ENCODE measurements at regions not wholly inside any gene's neighbourhood (a gene's known extent, or its start where the extent isn't known, plus 50 kb on each side); places are given as distances from the start of the nearest gene placed in this dataset.

DNA sequence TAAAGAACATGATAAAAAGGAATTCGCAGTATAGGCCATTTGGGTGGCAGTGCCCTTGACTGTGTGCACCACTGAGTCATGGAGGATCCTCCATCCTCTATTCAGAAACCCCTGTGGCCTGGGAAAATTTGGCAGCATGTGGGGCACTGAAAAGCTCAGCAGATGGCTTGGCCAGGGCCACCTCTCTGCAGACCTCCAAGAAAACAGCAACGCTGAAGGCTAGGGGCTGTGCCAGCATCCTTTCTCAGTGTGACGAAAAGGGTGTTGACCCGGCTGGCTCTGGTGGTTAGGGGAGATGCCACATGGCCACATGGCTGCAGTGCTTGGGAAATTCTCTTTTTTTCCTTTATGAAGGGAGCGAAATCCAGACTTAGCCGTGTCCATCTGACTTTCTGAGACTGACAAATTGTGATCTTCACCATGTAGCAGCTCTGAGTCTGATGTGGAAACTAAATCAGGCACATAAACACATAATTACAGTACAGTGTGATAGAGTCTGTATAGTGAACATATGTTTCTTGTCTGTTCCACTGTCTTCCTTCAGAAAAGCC is 178.0 kb downstream of the KCTD12 start:
- Histone ChIP-seq H3K27ac (ENCODE audit: low read length) (no peak overlapping the region), H3K4me1 (ENCODE audit: control insufficient read depth in 1 of 2, extremely low read depth in 1 of 2, insufficient read depth in 2 of 2, low read length in 2 of 2) (no peaks in the 10 kb centered on the region), H3K4me3 (ENCODE audit: control insufficient read depth in 1 of 2, extremely low read depth in 1 of 2, low read length in 1 of 2) (no peak overlapping the region), H3K36me3 (ENCODE audit: control insufficient read depth in 2 of 2, extremely low read depth in 1 of 2, insufficient read depth in 1 of 2, low read length in 1 of 2) (no peaks in the 10 kb centered on the region), H3K27me3 (replicated peaks in 1 of 2; ENCODE audit: control insufficient read depth in 2 of 2, extremely low read depth in 1 of 2, insufficient read depth in 2 of 2, low read length in 1 of 2) (no peaks in the 10 kb centered on the region), H3K9me3 (no peaks in the 10 kb centered on the region)
- H3K9me3 Mint-ChIP-seq, result no peaks in the 10 kb centered on the region
- H3K27me3 Mint-ChIP-seq, result no peaks in the 10 kb centered on the region
- POLR2A ChIA-PET, result no interaction called here
- no peaks in the 10 kb centered on the region for H3K36me3 Mint-ChIP-seq
- no peak for DNase-seq
- WGBS (ENCODE audit: insufficient coverage), result 97% methylated on average over 3 of the region's 6 CpGs
- no peak for ATAC-seq (replicated peaks in 1 of 4)
- no peaks in the 10 kb centered on the region for H3K4me1 Mint-ChIP-seq
- CTCF ChIA-PET, result interaction anchor here in 1 of 2 donors (0.6 kb wide), 1 partner anchor 200 kb away, joined by 4 read pairs; no protein-coding TSS in a partner anchor
- no peak overlapping the region for H3K27ac Mint-ChIP-seq
- H3K4me3 Mint-ChIP-seq, result no peak overlapping the region

DNA sequence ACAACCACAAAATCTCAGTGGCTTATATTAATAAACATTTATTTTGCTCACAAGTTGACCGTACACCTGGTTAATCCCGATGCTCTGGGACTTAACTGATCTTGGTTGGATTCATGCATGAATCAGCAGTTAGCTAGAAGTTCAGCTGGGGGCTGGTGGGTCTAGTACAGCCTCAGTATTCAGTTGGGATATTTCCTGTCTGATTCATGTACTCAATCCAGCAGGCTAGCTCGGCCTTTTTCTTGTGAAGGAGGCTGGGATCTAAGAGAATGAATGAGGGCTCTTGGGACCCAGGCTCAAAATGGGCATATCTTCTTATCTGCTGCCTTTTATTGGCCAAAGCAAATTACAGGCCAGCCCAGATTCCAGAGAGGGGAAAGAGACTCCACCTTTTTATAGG is 178.8 kb downstream of the KCTD12 start:
- Histone ChIP-seq H3K27me3 (replicated peaks in 1 of 2; ENCODE audit: control insufficient read depth in 2 of 2, extremely low read depth in 1 of 2, insufficient read depth in 2 of 2, low read length in 1 of 2) (no peaks in the 10 kb centered on the region), H3K4me1 (ENCODE audit: control insufficient read depth in 1 of 2, extremely low read depth in 1 of 2, insufficient read depth in 2 of 2, low read length in 2 of 2) (no peaks in the 10 kb centered on the region), H3K27ac (ENCODE audit: low read length) (no peak overlapping the region), H3K36me3 (ENCODE audit: control insufficient read depth in 2 of 2, extremely low read depth in 1 of 2, insufficient read depth in 1 of 2, low read length in 1 of 2) (no peaks in the 10 kb centered on the region), H3K4me3 (ENCODE audit: control insufficient read depth in 1 of 2, extremely low read depth in 1 of 2, low read length in 1 of 2) (no peak overlapping the region), H3K9me3 (no peaks in the 10 kb centered on the region)
- WGBS (ENCODE audit: insufficient coverage), result 84% methylated on average over 2 of the region's 3 CpGs
- ChIA-PET CTCF (no interaction called here), POLR2A (no interaction called here)
- Mint-ChIP-seq H3K9me3 (no peaks in the 10 kb centered on the region), H3K27me3 (no peaks in the 10 kb centered on the region), H3K4me1 (no peaks in the 10 kb centered on the region), H3K4me3 (no peak overlapping the region), H3K36me3 (no peaks in the 10 kb centered on the region), H3K27ac (no peak overlapping the region)
- ATAC-seq (replicated peaks in 1 of 4) (no peak), DNase-seq (no peak)

DNA sequence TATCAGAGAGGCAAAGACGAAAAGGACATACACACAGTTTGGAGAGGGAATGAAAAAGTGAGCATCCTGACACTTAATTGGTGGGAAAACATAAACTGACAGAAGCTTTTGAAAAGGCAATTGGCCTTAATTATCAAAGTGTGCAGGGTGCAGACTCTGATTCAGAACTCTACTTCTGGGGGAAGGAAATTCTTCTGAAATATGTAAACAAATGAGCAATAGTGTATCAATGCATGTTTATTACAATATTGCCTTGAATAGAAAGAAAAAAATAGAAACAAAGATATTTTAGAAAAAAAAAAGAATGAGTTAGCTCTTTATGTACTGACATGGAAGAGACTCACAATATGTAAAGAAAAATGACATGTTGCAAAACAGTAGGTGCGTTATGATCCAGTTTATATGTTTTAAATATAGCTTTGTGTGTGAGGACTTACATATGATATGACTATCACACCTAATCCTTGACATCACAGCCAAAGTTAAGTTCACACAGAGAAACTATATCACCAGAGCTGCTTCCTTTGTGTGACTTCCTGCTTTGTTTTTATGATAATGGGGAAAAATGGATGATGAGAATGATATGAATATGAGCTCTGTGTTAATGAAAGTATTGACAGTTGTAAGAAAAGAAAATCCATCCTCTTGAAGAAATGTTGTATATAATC is 182.4 kb downstream of the KCTD12 start:
- Histone ChIP-seq H3K4me1 (ENCODE audit: control insufficient read depth in 1 of 2, extremely low read depth in 1 of 2, insufficient read depth in 2 of 2, low read length in 2 of 2) (no peaks in the 10 kb centered on the region), H3K4me3 (ENCODE audit: control insufficient read depth in 1 of 2, extremely low read depth in 1 of 2, low read length in 1 of 2) (no peak overlapping the region), H3K36me3 (ENCODE audit: control insufficient read depth in 2 of 2, extremely low read depth in 1 of 2, insufficient read depth in 1 of 2, low read length in 1 of 2) (no peaks in the 10 kb centered on the region), H3K9me3 (no peaks in the 10 kb centered on the region), H3K27me3 (replicated peaks in 1 of 2; ENCODE audit: control insufficient read depth in 2 of 2, extremely low read depth in 1 of 2, insufficient read depth in 2 of 2, low read length in 1 of 2) (no peaks in the 10 kb centered on the region), H3K27ac (ENCODE audit: low read length) (no peak overlapping the region)
- no CpG with 5 or more reads among the region's 2 CpGs for WGBS (ENCODE audit: insufficient coverage)
- peaks cover 12 to 18% of the 10 kb centered on the region in 2 donors for H3K27me3 Mint-ChIP-seq
- no peak overlapping the region for H3K4me3 Mint-ChIP-seq
- DNase-seq (no peak), ATAC-seq (replicated peaks in 1 of 4) (no peak)
- H3K27ac Mint-ChIP-seq, result no peak overlapping the region
- H3K36me3 Mint-ChIP-seq, result no peaks in the 10 kb centered on the region
- CTCF ChIA-PET, result interaction anchor here (0.6 to 1.1 kb wide), 3 partner anchors 11 to 176 kb away, joined by 3 to 4 read pairs (median 3); no protein-coding TSS in a partner anchor
- no peaks in the 10 kb centered on the region for H3K4me1 Mint-ChIP-seq
- H3K9me3 Mint-ChIP-seq, result peaks cover 0 to 6% (median 0%) of the 10 kb centered on the region in 3 donors
- POLR2A ChIA-PET, result interaction anchor here in 1 of 2 donors (0.5 to 0.6 kb wide), 2 partner anchors 279 to 393 kb away, joined by 3 to 4 read pairs; no protein-coding TSS in a partner anchor

DNA sequence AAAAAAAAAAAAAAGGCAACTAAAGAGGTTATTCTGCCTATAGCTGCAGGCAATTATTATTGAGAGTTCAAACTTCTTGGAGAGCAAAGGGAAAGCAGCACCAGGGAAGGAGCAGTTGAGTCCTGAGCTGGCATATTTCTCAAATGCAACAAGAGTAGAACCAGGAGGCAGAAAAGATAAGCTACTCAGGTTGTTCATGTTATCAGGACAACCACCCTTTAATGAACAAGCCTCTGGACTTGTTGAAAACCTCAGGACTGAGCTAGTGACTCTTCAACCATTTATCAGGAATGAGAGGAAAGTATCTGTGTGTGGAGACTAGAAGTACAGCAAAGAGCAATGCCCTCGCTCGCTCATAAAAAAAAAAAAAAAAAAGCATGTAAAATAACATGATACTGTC is 183.0 kb downstream of the KCTD12 start:
- Mint-ChIP-seq H3K4me3 (no peak overlapping the region), H3K4me1 (no peaks in the 10 kb centered on the region), H3K27ac (no peak overlapping the region), H3K27me3 (peaks cover 15 to 18% of the 10 kb centered on the region in 2 donors), H3K36me3 (no peaks in the 10 kb centered on the region), H3K9me3 (peaks cover 0 to 6% (median 0%) of the 10 kb centered on the region in 3 donors)
- no peak for ATAC-seq (replicated peaks in 1 of 4)
- CTCF ChIA-PET, result interaction anchor here (0.6 to 1.1 kb wide), 3 partner anchors 11 to 176 kb away, joined by 3 to 4 read pairs (median 3); no protein-coding TSS in a partner anchor
- POLR2A ChIA-PET, result no interaction called here
- H3K4me3 ChIP-seq (ENCODE audit: control insufficient read depth in 1 of 2, extremely low read depth in 1 of 2, low read length in 1 of 2), result no peak overlapping the region
- H3K9me3 ChIP-seq, result no peaks in the 10 kb centered on the region
- H3K27me3 ChIP-seq (replicated peaks in 1 of 2; ENCODE audit: control insufficient read depth in 2 of 2, extremely low read depth in 1 of 2, insufficient read depth in 2 of 2, low read length in 1 of 2), result peaks cover 0 to 3% of the 10 kb centered on the region in 2 experiments
- no peak for DNase-seq
- no peaks in the 10 kb centered on the region for H3K4me1 ChIP-seq (ENCODE audit: control insufficient read depth in 1 of 2, extremely low read depth in 1 of 2, insufficient read depth in 2 of 2, low read length in 2 of 2)
- no peak overlapping the region for H3K27ac ChIP-seq (ENCODE audit: low read length)
- H3K36me3 ChIP-seq (ENCODE audit: control insufficient read depth in 2 of 2, extremely low read depth in 1 of 2, insufficient read depth in 1 of 2, low read length in 1 of 2), result no peaks in the 10 kb centered on the region
- WGBS (ENCODE audit: insufficient coverage), result no CpG with 5 or more reads among the region's 2 CpGs

DNA sequence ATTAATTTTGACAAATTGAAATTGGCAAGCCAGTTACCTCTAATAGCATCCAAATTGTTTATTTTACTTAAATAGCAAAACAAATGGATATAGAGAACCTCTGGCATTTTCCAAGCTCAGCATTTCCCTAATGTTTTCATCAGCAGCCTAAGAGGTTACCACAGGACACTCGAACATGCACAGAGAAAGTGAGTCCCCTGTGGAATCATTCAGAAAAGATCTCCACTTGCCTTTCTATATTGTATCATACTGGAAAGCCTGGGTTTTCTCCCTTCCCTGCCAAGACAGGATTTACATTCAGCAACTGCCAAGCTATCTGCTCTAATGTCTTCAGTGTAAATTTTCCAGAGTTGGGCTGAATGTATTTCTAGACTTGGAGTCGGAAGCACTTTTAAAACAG is 188.9 kb downstream of the KCTD12 start:
- Mint-ChIP-seq H3K27me3 (peaks cover 18 to 24% of the 10 kb centered on the region in 2 donors), H3K36me3 (no peaks in the 10 kb centered on the region), H3K27ac (no peak overlapping the region), H3K4me1 (no peaks in the 10 kb centered on the region), H3K4me3 (no peak overlapping the region), H3K9me3 (peaks cover 0 to 6% (median 0%) of the 10 kb centered on the region in 3 donors)
- H3K27me3 ChIP-seq (replicated peaks in 1 of 2; ENCODE audit: control insufficient read depth in 2 of 2, extremely low read depth in 1 of 2, insufficient read depth in 2 of 2, low read length in 1 of 2), result peaks cover 0 to 3% of the 10 kb centered on the region in 2 experiments
- no peak overlapping the region for H3K4me3 ChIP-seq (ENCODE audit: control insufficient read depth in 1 of 2, extremely low read depth in 1 of 2, low read length in 1 of 2)
- no peaks in the 10 kb centered on the region for H3K36me3 ChIP-seq (ENCODE audit: control insufficient read depth in 2 of 2, extremely low read depth in 1 of 2, insufficient read depth in 1 of 2, low read length in 1 of 2)
- CTCF ChIA-PET, result no interaction called here
- DNase-seq (no peak), ATAC-seq (replicated peaks in 1 of 4) (no peak)
- H3K4me1 ChIP-seq (ENCODE audit: control insufficient read depth in 1 of 2, extremely low read depth in 1 of 2, insufficient read depth in 2 of 2, low read length in 2 of 2), result no peaks in the 10 kb centered on the region
- no peak overlapping the region for H3K27ac ChIP-seq (ENCODE audit: low read length)
- H3K9me3 ChIP-seq, result no peaks in the 10 kb centered on the region
- no CpG with 5 or more reads among the region's 2 CpGs for WGBS (ENCODE audit: insufficient coverage)
- POLR2A ChIA-PET, result no interaction called here

DNA sequence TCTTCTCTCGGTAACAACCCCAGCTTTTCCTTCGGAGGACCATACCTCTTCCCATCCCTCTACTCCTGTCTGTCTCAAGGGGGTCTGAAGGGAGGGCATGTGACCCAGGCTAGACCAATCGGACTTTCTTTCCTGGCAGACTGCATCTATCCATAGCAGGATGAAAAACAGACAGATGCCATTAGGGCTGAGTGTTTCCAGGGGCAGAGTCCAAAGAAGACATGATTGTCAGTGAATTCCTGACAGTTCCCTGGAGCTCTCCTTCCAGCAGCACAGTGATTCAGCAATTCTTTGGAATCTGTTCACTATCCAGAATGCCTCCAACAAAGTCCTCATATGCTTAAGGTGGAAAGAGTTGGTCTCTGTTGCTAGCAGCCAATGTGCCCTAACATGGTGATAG is 189.8 kb downstream of the KCTD12 start:
- ChIA-PET CTCF (no interaction called here), POLR2A (no interaction called here)
- Mint-ChIP-seq H3K36me3 (no peaks in the 10 kb centered on the region), H3K27me3 (peaks cover 13 to 24% of the 10 kb centered on the region in 2 donors), H3K27ac (no peak overlapping the region), H3K4me1 (no peaks in the 10 kb centered on the region), H3K4me3 (no peak overlapping the region), H3K9me3 (peaks cover 0 to 6% (median 0%) of the 10 kb centered on the region in 3 donors)
- Histone ChIP-seq H3K9me3 (no peaks in the 10 kb centered on the region), H3K27ac (ENCODE audit: low read length) (no peak overlapping the region), H3K36me3 (ENCODE audit: control insufficient read depth in 2 of 2, extremely low read depth in 1 of 2, insufficient read depth in 1 of 2, low read length in 1 of 2) (no peaks in the 10 kb centered on the region), H3K4me1 (ENCODE audit: control insufficient read depth in 1 of 2, extremely low read depth in 1 of 2, insufficient read depth in 2 of 2, low read length in 2 of 2) (no peaks in the 10 kb centered on the region), H3K27me3 (replicated peaks in 1 of 2; ENCODE audit: control insufficient read depth in 2 of 2, extremely low read depth in 1 of 2, insufficient read depth in 2 of 2, low read length in 1 of 2) (peaks cover 0 to 3% of the 10 kb centered on the region in 2 experiments), H3K4me3 (ENCODE audit: control insufficient read depth in 1 of 2, extremely low read depth in 1 of 2, low read length in 1 of 2) (no peak overlapping the region)
- 85% methylated on average over 3 of the region's 3 CpGs for WGBS (ENCODE audit: insufficient coverage)
- no peak for DNase-seq
- no peak for ATAC-seq (replicated peaks in 1 of 4)
